GM12878 (cell line): ENCODE measurements at regions not wholly inside any gene's neighbourhood (a gene's known extent, or its start where the extent isn't known, plus 50 kb on each side); places are given as distances from the start of the nearest gene placed in this dataset.

Experiments used
- BCL3 ChIP-seq: IDR thresholded peaks from 2 replicates; pipeline ENCODE4 v1.6.1; 2011; ENCODE audit warnings: borderline replicate concordance, low read depth, mild to moderate bottlenecking, moderate library complexity, low read length; ENCODE audit not compliant: insufficient read depth, poor library complexity, severe bottlenecking
- BHLHE40 ChIP-seq, 2 experiments: fragments of 450-650 bp in 1 of 2; IDR thresholded peaks; 2 replicates each; pipeline ENCODE4 v1.6.1; 2011 to 2017; ENCODE audit warnings: low read depth in 2 of 2, borderline replicate concordance in 1 of 2, improper control_type of control experiment in 1 of 2, low read length in 1 of 2, mild to moderate bottlenecking in 1 of 2
- BRCA1 ChIP-seq: IDR thresholded peaks from 2 replicates; pipeline ENCODE4 v1.6.1; 2011; ENCODE audit warnings: low read depth, low read length, improper control_type of control experiment
- CBX3 ChIP-seq: fragments of 200-600 bp; sonication (generic); IDR thresholded peaks from 2 replicates; pipeline ENCODE4 v1.6.1; 2016; ENCODE audit warnings: low read depth, borderline replicate concordance
- CEBPB ChIP-seq, 2 experiments: fragments of 150-350 bp in 1 of 2; IDR thresholded peaks; 2 replicates each; pipeline ENCODE4 v1.6.1; 2012 to 2014; ENCODE audit warnings: low read depth in 2 of 2, low read length in 2 of 2, borderline replicate concordance in 1 of 2, inconsistent platforms in 1 of 2
- E2F4 ChIP-seq: IDR thresholded peaks from 2 replicates; pipeline ENCODE4 v1.6.1; 2012; ENCODE audit warnings: low read depth, low read length, improper control_type of control experiment
- E2F8 ChIP-seq: fragments of 450-650 bp; IDR thresholded peaks from 2 replicates; pipeline ENCODE4 v1.6.1; 2018; ENCODE audit warnings: mild to moderate bottlenecking, low read depth, moderate library complexity; ENCODE audit not compliant: partially characterized antibody
- FOXM1 ChIP-seq: IDR thresholded peaks from 2 replicates; pipeline ENCODE4 v1.6.1; 2012; ENCODE audit warnings: low read depth, mild to moderate bottlenecking, inconsistent platforms, low read length, moderate library complexity
- GATAD2B ChIP-seq: fragments of 450-650 bp; conservative IDR thresholded peaks from 2 replicates; pipeline ENCODE4 v1.6.1; 2017; ENCODE audit warnings: low read depth, mild to moderate bottlenecking, moderate library complexity
- KAT2A ChIP-seq: conservative IDR thresholded peaks from 2 replicates; pipeline ENCODE4 v1.6.1; 2011; ENCODE audit warnings: low read depth, low read length; ENCODE audit not compliant: control insufficient read depth
- KDM1A ChIP-seq: fragments of 200-600 bp; sonication (generic); IDR thresholded peaks from 2 replicates; pipeline ENCODE4 v1.6.1; 2016; ENCODE audit warnings: borderline replicate concordance
- NBN ChIP-seq: fragments of 450-650 bp; IDR thresholded peaks from 2 replicates; pipeline ENCODE4 v1.6.1; 2016
- RFX5 ChIP-seq: IDR thresholded peaks from 2 replicates; pipeline ENCODE4 v1.6.1; 2011; ENCODE audit warnings: low read depth, low read length, improper control_type of control experiment
- SMAD5 ChIP-seq: IDR thresholded peaks from 2 replicates; pipeline ENCODE4 v1.6.1; 2016; ENCODE audit warnings: antibody characterized with exemption, low read depth
- TBL1XR1 ChIP-seq: IDR thresholded peaks from 2 replicates; pipeline ENCODE4 v1.6.1; 2012; ENCODE audit warnings: low read depth, low read length, improper control_type of control experiment
- USF2 ChIP-seq: IDR thresholded peaks from 2 replicates; pipeline ENCODE4 v1.6.1; 2011; ENCODE audit warnings: low read depth, low read length, improper control_type of control experiment, borderline replicate concordance
- ZBTB40 ChIP-seq: fragments of 450-650 bp; IDR thresholded peaks from 2 replicates; pipeline ENCODE4 v1.6.1; 2016; ENCODE audit warnings: mild to moderate bottlenecking, moderate library complexity, borderline replicate concordance
- ZNF24 ChIP-seq: fragments of 450-650 bp; IDR thresholded peaks from 2 replicates; pipeline ENCODE4 v1.6.1; 2017; ENCODE audit warnings: antibody characterized with exemption, mild to moderate bottlenecking
- ZZZ3 ChIP-seq: IDR thresholded peaks from 2 replicates; pipeline ENCODE4 v1.6.1; 2011; ENCODE audit warnings: low read depth; ENCODE audit not compliant: control insufficient read depth, insufficient read length

GRCh38 chr2:62313449-62314227, 117.7 kb downstream of the B3GNT2 start (continued):
- TF ChIP-seq E2F8 (no peak), ZZZ3 (no peak), RFX5 (no peak), KAT2A (no peak), USF2 (no peak), KDM1A (no peak), NBN (no peak), TBL1XR1 (peak; percentile 71; the same call in 1 of the 2 replicates), ZBTB40 (no peak), CEBPB (IDR thresholded peaks at IDR 0.05; ENCODE audit: borderline replicate concordance in 1 of 2, low read depth in 2 of 2, low read length in 2 of 2) (peak in 1 of 2 experiments; percentile 77; a peak in 1 of 4 replicates), BRCA1 (no peak), BCL3 (peak; percentile 88), SMAD5 (0 out of 2 replicates have a peak, but pooled peaks have one; percentile 52), FOXM1 (peak; percentile 94), ZNF24 (no peak), BHLHE40 (IDR thresholded peaks at IDR 0.05; ENCODE audit: borderline replicate concordance in 1 of 2, low read depth in 2 of 2, low read length in 1 of 2) (peak; percentile 53 to 71; a peak in 3 of 4 replicates), GATAD2B (peak; percentile 87), CBX3 (no peak), E2F4 (no peak)
